ENCODE measurements at regions not wholly inside any gene's neighbourhood (a gene's known extent, or its start where the extent isn't known, plus 50 kb on each side); places are given as distances from the start of the nearest gene placed in this dataset.

GRCh38 chr16:79263425-79263824 lies 337.1 kb downstream of the MAF start:
- TF ChIP-seq CTCF (IDR thresholded peaks at IDR 0.05; ENCODE audit: low read length) (no peak), EZH2 (optimal IDR thresholded peaks at IDR 0.05; ENCODE audit: low read depth, low read length) (no peak)

Data from MM.1S (cell line).